ENCODE measurements at regions not wholly inside any gene's neighbourhood (a gene's known extent, or its start where the extent isn't known, plus 50 kb on each side); places are given as distances from the start of the nearest gene placed in this dataset.

DNA sequence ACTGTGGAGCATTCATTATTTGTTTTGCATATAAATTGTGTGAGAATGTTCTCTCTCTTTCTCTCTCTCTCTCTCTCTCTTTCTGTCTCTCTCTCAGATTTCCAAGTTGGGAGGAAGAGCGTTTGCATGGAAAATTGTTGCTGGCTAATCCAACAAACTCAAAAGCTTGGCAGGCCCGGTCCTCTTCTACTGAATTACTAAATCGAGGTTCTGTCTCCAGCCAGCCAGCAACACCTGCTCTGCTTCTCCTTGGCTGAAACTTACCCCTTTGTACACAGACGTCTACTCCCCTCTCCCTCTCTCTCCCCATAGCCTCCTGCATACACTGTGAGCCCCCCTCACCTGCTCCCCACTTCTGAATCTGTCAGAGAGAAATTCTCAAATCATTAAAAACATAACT is 996.4 kb upstream of the AUTS2 start:
- TF ChIP-seq, protein P1, sequence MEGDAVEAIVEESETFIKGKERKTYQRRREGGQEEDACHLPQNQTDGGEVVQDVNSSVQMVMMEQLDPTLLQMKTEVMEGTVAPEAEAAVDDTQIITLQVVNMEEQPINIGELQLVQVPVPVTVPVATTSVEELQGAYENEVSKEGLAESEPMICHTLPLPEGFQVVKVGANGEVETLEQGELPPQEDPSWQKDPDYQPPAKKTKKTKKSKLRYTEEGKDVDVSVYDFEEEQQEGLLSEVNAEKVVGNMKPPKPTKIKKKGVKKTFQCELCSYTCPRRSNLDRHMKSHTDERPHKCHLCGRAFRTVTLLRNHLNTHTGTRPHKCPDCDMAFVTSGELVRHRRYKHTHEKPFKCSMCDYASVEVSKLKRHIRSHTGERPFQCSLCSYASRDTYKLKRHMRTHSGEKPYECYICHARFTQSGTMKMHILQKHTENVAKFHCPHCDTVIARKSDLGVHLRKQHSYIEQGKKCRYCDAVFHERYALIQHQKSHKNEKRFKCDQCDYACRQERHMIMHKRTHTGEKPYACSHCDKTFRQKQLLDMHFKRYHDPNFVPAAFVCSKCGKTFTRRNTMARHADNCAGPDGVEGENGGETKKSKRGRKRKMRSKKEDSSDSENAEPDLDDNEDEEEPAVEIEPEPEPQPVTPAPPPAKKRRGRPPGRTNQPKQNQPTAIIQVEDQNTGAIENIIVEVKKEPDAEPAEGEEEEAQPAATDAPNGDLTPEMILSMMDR (conservative IDR thresholded peaks at IDR 0.05; ENCODE audit: low read length): no peak
- no peak for TF ChIP-seq EZH2phosphoT487 (IDR thresholded peaks at IDR 0.05; ENCODE audit: borderline replicate concordance)
